ENCODE measurements at regions not wholly inside any gene's neighbourhood (a gene's known extent, or its start where the extent isn't known, plus 50 kb on each side); places are given as distances from the start of the nearest gene placed in this dataset.
"Not testable (repeated sequence)": the region's sequence is repeated elsewhere in the genome, so short reads cannot be mapped to it uniquely, and the experiment has no call there.

DNA sequence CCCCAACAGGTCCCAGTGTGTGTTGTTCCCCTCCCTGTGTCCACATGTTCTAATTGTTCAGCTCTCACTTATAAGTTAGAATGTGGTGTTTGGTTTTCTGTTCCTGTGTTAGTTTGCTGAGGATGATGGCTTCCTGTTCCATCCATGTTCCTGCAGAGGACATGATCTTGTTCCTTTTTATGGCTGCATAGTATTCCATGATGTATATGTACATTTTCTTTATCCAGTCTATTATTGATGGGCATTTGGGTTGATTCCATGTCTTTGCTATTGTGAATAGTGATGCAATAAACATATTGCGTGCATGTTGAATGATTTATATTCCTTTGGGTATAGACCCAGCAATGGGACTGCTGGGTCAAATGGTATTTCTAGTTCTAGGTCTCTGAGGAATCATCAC, 130.0 kb downstream of the RASSF10 start:
- H3K14ac ChIP-seq (ENCODE audit: low read length in 2 of 2); H3K79me1 ChIP-seq (replicated peaks; ENCODE audit: low read length, poor library complexity, severe bottlenecking); H3K9me3 ChIP-seq (ENCODE audit: control insufficient read depth, low read length); H3K4me3 ChIP-seq (ENCODE audit: insufficient read depth in 1 of 2, low read depth in 1 of 2, low read length in 2 of 2); H2BK12ac ChIP-seq (ENCODE audit: low read length in 2 of 2); H2BK120ac ChIP-seq (ENCODE audit: low read depth, low read length); H3K4me2 ChIP-seq (ENCODE audit: low read length, poor library complexity, severe bottlenecking); DNase-seq; H4K8ac ChIP-seq (ENCODE audit: low read length); H2BK15ac ChIP-seq (ENCODE audit: low read depth, poor library complexity, severe bottlenecking); H3K36me3 ChIP-seq (ENCODE audit: control insufficient read depth in 1 of 2, insufficient read depth in 2 of 2, low read depth in 1 of 2, low read length in 2 of 2); H3K23ac ChIP-seq (ENCODE audit: low read length in 2 of 2); H3K18ac ChIP-seq (ENCODE audit: low read depth in 1 of 2, low read length in 2 of 2); H2AFZ ChIP-seq (ENCODE audit: low read depth, low read length); H3K9ac ChIP-seq (ENCODE audit: low read length); H3K4ac ChIP-seq (ENCODE audit: low read depth in 1 of 2, low read length in 2 of 2); H4K91ac ChIP-seq (ENCODE audit: low read length): not testable (repeated sequence)
- Histone ChIP-seq H3K4me1 (ENCODE audit: control insufficient read depth, insufficient read depth, low read depth, low read length) (peaks cover 32% of the 10 kb centered on the region), H2AK5ac (ENCODE audit: low read length, severe bottlenecking) (peak overlapping the region; percentile 78), H3K27me3 (ENCODE audit: control insufficient read depth in 1 of 2, insufficient read depth in 1 of 2, low read length in 2 of 2) (peaks cover 0 to 43% of the 10 kb centered on the region in 2 experiments), H2BK5ac (ENCODE audit: low read depth, low read length, poor library complexity, severe bottlenecking) (peak overlapping the region; percentile 77), H3K27ac (ENCODE audit: low read length, poor library complexity, severe bottlenecking) (peak overlapping the region; percentile 100)
- 94% methylated on average over 1 of the region's 1 CpG for WGBS

GRCh38 chr11:13140028-13140870, 131.1 kb downstream of the RASSF10 start:
- Histone ChIP-seq H2AFZ (ENCODE audit: low read depth, low read length) (no peak overlapping the region), H2BK15ac (ENCODE audit: low read depth, poor library complexity, severe bottlenecking) (no peak overlapping the region)
- peak; percentile 65 for DNase-seq

GRCh38 chr11:13140873-13141655, 131.9 kb downstream of the RASSF10 start:
- peak overlapping the region in 1 of 2 experiments; percentile 67 for H3K4ac ChIP-seq (ENCODE audit: low read depth in 1 of 2, low read length in 2 of 2)
- 90% methylated on average over 8 of the region's 10 CpGs for WGBS
- peaks cover 28% of the 10 kb centered on the region for H3K4me1 ChIP-seq (ENCODE audit: control insufficient read depth, insufficient read depth, low read depth, low read length)
- no peak overlapping the region for H3K4me3 ChIP-seq (ENCODE audit: insufficient read depth in 1 of 2, low read depth in 1 of 2, low read length in 2 of 2)
- peak overlapping the region in 1 of 2 experiments; percentile 11 for H3K14ac ChIP-seq (ENCODE audit: low read length in 2 of 2)
- H3K27ac ChIP-seq (ENCODE audit: low read length, poor library complexity, severe bottlenecking) = peak overlapping the region; percentile 100
- peak overlapping the region; percentile 11 for H4K91ac ChIP-seq (ENCODE audit: low read length)
- H4K8ac ChIP-seq (ENCODE audit: low read length) = no peak overlapping the region
- H3K23ac ChIP-seq (ENCODE audit: low read length in 2 of 2) = no peak overlapping the region
- H3K36me3 ChIP-seq (ENCODE audit: control insufficient read depth in 1 of 2, insufficient read depth in 2 of 2, low read depth in 1 of 2, low read length in 2 of 2) = no peaks in the 10 kb centered on the region
- H2BK15ac ChIP-seq (ENCODE audit: low read depth, poor library complexity, severe bottlenecking) = no peak overlapping the region
- peak overlapping the region in 1 of 2 experiments; percentile 61 for H2BK12ac ChIP-seq (ENCODE audit: low read length in 2 of 2)
- no peaks in the 10 kb centered on the region for H3K79me1 ChIP-seq (replicated peaks; ENCODE audit: low read length, poor library complexity, severe bottlenecking)
- H2AK5ac ChIP-seq (ENCODE audit: low read length, severe bottlenecking) = peak overlapping the region; percentile 100
- no peaks in the 10 kb centered on the region for H3K9me3 ChIP-seq (ENCODE audit: control insufficient read depth, low read length)
- no peak overlapping the region for H2BK120ac ChIP-seq (ENCODE audit: low read depth, low read length)
- H3K18ac ChIP-seq (ENCODE audit: low read depth in 1 of 2, low read length in 2 of 2) = no peak overlapping the region
- H3K9ac ChIP-seq (ENCODE audit: low read length) = no peak overlapping the region
- H2BK5ac ChIP-seq (ENCODE audit: low read depth, low read length, poor library complexity, severe bottlenecking) = peak overlapping the region; percentile 98
- no peak overlapping the region for H2AFZ ChIP-seq (ENCODE audit: low read depth, low read length)
- H3K27me3 ChIP-seq (ENCODE audit: control insufficient read depth in 1 of 2, insufficient read depth in 1 of 2, low read length in 2 of 2) = peaks cover 0 to 47% of the 10 kb centered on the region in 2 experiments
- no peak overlapping the region for H3K4me2 ChIP-seq (ENCODE audit: low read length, poor library complexity, severe bottlenecking)
- DNase-seq = peak; percentile 22

More at GRCh38 chr11:13140028-13140870, 131.1 kb downstream of the RASSF10 start:
- Histone ChIP-seq H3K4ac (ENCODE audit: low read depth in 1 of 2, low read length in 2 of 2) (no peak overlapping the region), H3K36me3 (ENCODE audit: control insufficient read depth in 1 of 2, insufficient read depth in 2 of 2, low read depth in 1 of 2, low read length in 2 of 2) (no peaks in the 10 kb centered on the region), H4K91ac (ENCODE audit: low read length) (no peak overlapping the region), H3K23ac (ENCODE audit: low read length in 2 of 2) (no peak overlapping the region), H2BK5ac (ENCODE audit: low read depth, low read length, poor library complexity, severe bottlenecking) (peak overlapping the region; percentile 98), H4K8ac (ENCODE audit: low read length) (no peak overlapping the region), H3K4me1 (ENCODE audit: control insufficient read depth, insufficient read depth, low read depth, low read length) (peaks cover 28% of the 10 kb centered on the region), H3K9me3 (ENCODE audit: control insufficient read depth, low read length) (no peaks in the 10 kb centered on the region), H2BK120ac (ENCODE audit: low read depth, low read length) (no peak overlapping the region), H3K27me3 (ENCODE audit: control insufficient read depth in 1 of 2, insufficient read depth in 1 of 2, low read length in 2 of 2) (peaks cover 0 to 44% of the 10 kb centered on the region in 2 experiments), H3K9ac (ENCODE audit: low read length) (no peak overlapping the region), H2BK12ac (ENCODE audit: low read length in 2 of 2) (no peak overlapping the region), H3K4me2 (ENCODE audit: low read length, poor library complexity, severe bottlenecking) (no peak overlapping the region), H2AK5ac (ENCODE audit: low read length, severe bottlenecking) (peak overlapping the region; percentile 100), H3K18ac (ENCODE audit: low read depth in 1 of 2, low read length in 2 of 2) (no peak overlapping the region), H3K27ac (ENCODE audit: low read length, poor library complexity, severe bottlenecking) (peak overlapping the region; percentile 100), H3K79me1 (replicated peaks; ENCODE audit: low read length, poor library complexity, severe bottlenecking) (no peaks in the 10 kb centered on the region), H3K14ac (ENCODE audit: low read length in 2 of 2) (no peak overlapping the region), H3K4me3 (ENCODE audit: insufficient read depth in 1 of 2, low read depth in 1 of 2, low read length in 2 of 2) (no peak overlapping the region)
- 39% methylated on average over 7 of the region's 7 CpGs for WGBS
